GM23338 (cell line): ENCODE measurements at regions not wholly inside any gene's neighbourhood (a gene's known extent, or its start where the extent isn't known, plus 50 kb on each side); places are given as distances from the start of the nearest gene placed in this dataset.

Source experiments
- CREB1 ChIP-seq: fragments of 250-450 bp; sonication (Bioruptor Pico); IDR thresholded peaks from 2 replicates; pipeline ENCODE4 v1.5.0; 2020; ENCODE audit warnings: low read depth, mild to moderate bottlenecking, moderate library complexity
- CTCF ChIP-seq, 2 experiments: fragments of 200-600 bp in 1 of 2; sonication (generic) in 1 of 2; conservative IDR thresholded peaks; 2 replicates each; pipeline versions ENCODE4 v1.5.1 to v1.6.1; 2016 to 2017; ENCODE audit warnings: antibody characterized with exemption in 2 of 2, low read depth in 2 of 2, mild to moderate bottlenecking in 2 of 2, moderate library complexity in 1 of 2
- EZH2 ChIP-seq: fragments of 200-600 bp; sonication (generic); IDR thresholded peaks from one replicate; pipeline ENCODE4 v1.8.0; 2017; ENCODE audit warnings: antibody characterized with exemption, mild to moderate bottlenecking, low read depth; ENCODE audit not compliant: unreplicated experiment
- EZH2phosphoT487 ChIP-seq: fragments of 200-600 bp; sonication (generic); IDR thresholded peaks from one replicate; pipeline ENCODE4 v1.8.1; 2018; ENCODE audit warnings: antibody characterized with exemption; ENCODE audit not compliant: unreplicated experiment
- NANOG ChIP-seq: IDR thresholded peaks from 2 replicates; pipeline ENCODE4 v1.6.1; 2016; ENCODE audit warnings: antibody characterized with exemption, borderline replicate concordance
- POLR2AphosphoS5 ChIP-seq: IDR thresholded peaks from 2 replicates; pipeline ENCODE4 v1.6.1; 2016; ENCODE audit warnings: antibody characterized with exemption, low read depth
- REST ChIP-seq: IDR thresholded peaks from one replicate; pipeline ENCODE4 v1.6.1; 2018; ENCODE audit warnings: antibody characterized with exemption; ENCODE audit not compliant: unreplicated experiment
- ZNF114 ChIP-seq: fragments of 250-450 bp; sonication (Bioruptor Pico); IDR thresholded peaks from 2 replicates; pipeline ENCODE4 v1.5.0; 2020; ENCODE audit warnings: mild to moderate bottlenecking, moderate library complexity
- ZNF331 ChIP-seq: fragments of 250-450 bp; sonication (Bioruptor Pico); IDR thresholded peaks from 2 replicates; pipeline ENCODE4 v1.5.0; 2020; ENCODE audit warnings: low read depth, mild to moderate bottlenecking, moderate library complexity

- no peak for TF ChIP-seq CTCF (conservative IDR thresholded peaks at IDR 0.05; ENCODE audit: low read depth in 2 of 2)
- no peak for TF ChIP-seq REST
- TF ChIP-seq POLR2AphosphoS5 = no peak
- TF ChIP-seq EZH2phosphoT487 = no peak
- TF ChIP-seq EZH2 = no peak
- no peak for TF ChIP-seq NANOG
- no peak for TF ChIP-seq ZNF114 (CRISPR knock-in tag)
- TF ChIP-seq ZNF331 = no peak
- TF ChIP-seq CREB1 (CRISPR knock-in tag) = no peak
Measured at GRCh38 chr17:10944819-10945218, 106.9 kb upstream of the PIRT start.
